BLaER1 treated with 17β-estradiol and CSF1 and Interleukin-3, amounts not matched to agents 10 nM and 100 nM (cell line): ENCODE measurements at regions not wholly inside any gene's neighbourhood (a gene's known extent, or its start where the extent isn't known, plus 50 kb on each side); places are given as distances from the start of the nearest gene placed in this dataset.

ENCODE experiments used
- H3K27ac ChIP-seq, 11 experiments: shearing (Covaris generic); formaldehyde crosslinking; 2 replicates each; pipeline ENCODE4 v1.8.1; 2022
- H3K27me3 ChIP-seq, 11 experiments: shearing (Covaris generic); formaldehyde crosslinking; 2 replicates each; pipeline ENCODE4 v1.8.1; 2022
- H3K36me3 ChIP-seq, 11 experiments: shearing (Covaris generic); formaldehyde crosslinking; 2 replicates each; pipeline ENCODE4 v1.8.1; 2022
- H3K4me1 ChIP-seq, 10 experiments: shearing (Covaris generic); formaldehyde crosslinking; 2 replicates each; pipeline ENCODE4 v1.8.1; 2022
- H3K4me2 ChIP-seq, 11 experiments: shearing (Covaris generic); formaldehyde crosslinking; 2 replicates each; pipeline ENCODE4 v1.8.1; 2022
- H3K4me3 ChIP-seq, 10 experiments: shearing (Covaris generic); formaldehyde crosslinking; 2 replicates each; pipeline ENCODE4 v1.8.1; 2022
- H3K9ac ChIP-seq, 11 experiments: shearing (Covaris generic); formaldehyde crosslinking; 2 replicates each; pipeline ENCODE4 v1.8.1; 2022
- H3K9me3 ChIP-seq, 11 experiments: shearing (Covaris generic); formaldehyde crosslinking; replicated peaks in 1 of 11; 2 replicates each; pipeline ENCODE4 v1.8.1; 2022
- H4K20me1 ChIP-seq, 11 experiments: shearing (Covaris generic); formaldehyde crosslinking; 2 replicates each; pipeline ENCODE4 v1.8.1; 2022
- Cebpa-rat ChIP-seq, 11 experiments: shearing (Covaris generic); IDR thresholded peaks; 2 replicates each; pipeline ENCODE4 v1.8.1; 2022

- 0 out of 22 replicates have a peak, but pooled peaks of 1 of the 11 experiments have one; percentile 22 for TF ChIP-seq Cebpa-rat (IDR thresholded peaks at IDR 0.05)
- H3K4me2 ChIP-seq: peak overlapping the region; percentile 69 to 93 (median 77)
- H3K27me3 ChIP-seq: no peaks in the 10 kb centered on the region
- no peaks in the 10 kb centered on the region for H3K36me3 ChIP-seq
- peak overlapping the region in 6 of 11 experiments; percentile 23 to 62 (median 56); a peak in 11 of 22 replicates for H3K9ac ChIP-seq
- peaks cover 0 to 35% (median 6%) of the 10 kb centered on the region in 11 experiments; a peak in 10 of 22 replicates for H3K9me3 ChIP-seq
- H3K27ac ChIP-seq: peak overlapping the region in 9 of 11 experiments; percentile 36 to 81 (median 68); a peak in 18 of 22 replicates
- H4K20me1 ChIP-seq: no peaks in the 10 kb centered on the region
- H3K4me3 ChIP-seq: peak overlapping the region in 1 of 10 experiments; percentile 16; a peak in 1 of 20 replicates
- peaks cover 39 to 55% (median 50%) of the 10 kb centered on the region in 10 experiments for H3K4me1 ChIP-seq
These were observed 159.1 kb downstream of the DLEU7 start for GRCh38 chr13:50684366-50684765.

- H3K27me3 ChIP-seq: no peaks in the 10 kb centered on the region
- no peak for TF ChIP-seq Cebpa-rat (IDR thresholded peaks at IDR 0.05)
- no peaks in the 10 kb centered on the region for H4K20me1 ChIP-seq
- H3K36me3 ChIP-seq: no peaks in the 10 kb centered on the region
- H3K4me3 ChIP-seq: no peak overlapping the region; a peak in 1 of 20 replicates
- H3K27ac ChIP-seq: peak overlapping the region in 8 of 11 experiments; percentile 19 to 81 (median 72); a peak in 15 of 22 replicates
- H3K9me3 ChIP-seq: peaks cover 0 to 31% (median 6%) of the 10 kb centered on the region in 11 experiments; a peak in 10 of 22 replicates
- peak overlapping the region in 5 of 11 experiments; percentile 24 to 66 (median 55); a peak in 10 of 22 replicates for H3K9ac ChIP-seq
- peaks cover 39 to 55% (median 50%) of the 10 kb centered on the region in 10 experiments for H3K4me1 ChIP-seq
- H3K4me2 ChIP-seq: peak overlapping the region; percentile 69 to 93 (median 77)
These were observed 158.0 kb downstream of the DLEU7 start for GRCh38 chr13:50685491-50685890.

DNA sequence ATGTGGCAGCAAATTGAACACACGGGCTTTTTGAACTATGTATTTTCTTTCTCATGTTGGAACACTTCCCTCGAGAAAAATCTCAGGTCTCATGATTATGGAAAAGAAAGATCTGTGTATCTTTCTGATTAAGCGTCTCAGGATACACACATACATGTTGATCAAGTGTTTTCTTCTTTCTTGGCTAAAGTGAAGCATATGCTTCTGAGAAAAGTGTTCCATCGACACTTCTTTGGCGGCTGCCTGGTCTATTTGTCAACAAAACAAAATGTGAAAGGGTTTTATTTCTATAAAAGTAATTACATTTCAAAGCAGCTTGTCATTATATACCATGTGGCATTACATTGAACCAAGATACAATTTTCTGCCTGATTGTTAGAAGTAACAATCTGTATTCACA lies 157.5 kb downstream of the DLEU7 start:
- H3K9ac ChIP-seq: peak overlapping the region in 5 of 11 experiments; percentile 24 to 66 (median 55); a peak in 10 of 22 replicates

DNA sequence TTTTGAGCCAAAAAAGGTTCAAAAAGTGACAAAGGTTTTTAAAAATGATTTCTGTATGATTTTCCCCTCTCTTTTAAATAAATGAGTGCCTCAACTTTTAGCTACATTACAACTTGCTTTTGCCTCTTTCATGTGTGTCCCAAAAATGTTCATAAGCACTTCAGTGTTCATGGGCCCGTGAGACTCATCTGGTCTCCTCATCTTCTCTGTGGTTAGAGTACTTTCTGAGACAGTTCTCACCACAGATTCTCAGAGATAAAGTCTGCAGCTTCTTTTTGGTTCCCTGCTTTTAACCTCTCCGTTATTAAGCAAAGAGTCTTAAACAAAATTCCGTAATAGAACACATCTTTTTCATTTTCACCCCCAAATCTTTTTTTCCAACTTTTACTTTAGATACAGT lies 156.9 kb downstream of the DLEU7 start:
- Histone ChIP-seq H4K20me1 (no peaks in the 10 kb centered on the region), H3K4me1 (peaks cover 39 to 55% (median 50%) of the 10 kb centered on the region in 10 experiments), H3K9ac (no peak overlapping the region), H3K4me3 (no peak overlapping the region), H3K27me3 (no peaks in the 10 kb centered on the region), H3K9me3 (peaks cover 0 to 30% (median 6%) of the 10 kb centered on the region in 11 experiments; a peak in 10 of 22 replicates), H3K4me2 (peak overlapping the region in 7 of 11 experiments; percentile 75 to 93 (median 80); a peak in 14 of 22 replicates), H3K36me3 (no peaks in the 10 kb centered on the region), H3K27ac (peak overlapping the region in 4 of 11 experiments; percentile 67 to 81 (median 78); a peak in 6 of 22 replicates)
- no peak for TF ChIP-seq Cebpa-rat (IDR thresholded peaks at IDR 0.05)

More for the DNA sequence above, 157.5 kb downstream of the DLEU7 start:
- Histone ChIP-seq H3K27me3 (no peaks in the 10 kb centered on the region), H3K36me3 (no peaks in the 10 kb centered on the region), H3K4me2 (peak overlapping the region; percentile 69 to 93 (median 77)), H3K27ac (peak overlapping the region in 8 of 11 experiments; percentile 19 to 81 (median 72); a peak in 13 of 22 replicates), H3K9me3 (peaks cover 0 to 31% (median 6%) of the 10 kb centered on the region in 11 experiments; a peak in 10 of 22 replicates), H3K4me1 (peaks cover 39 to 55% (median 50%) of the 10 kb centered on the region in 10 experiments), H4K20me1 (no peaks in the 10 kb centered on the region), H3K4me3 (no peak overlapping the region; a peak in 1 of 20 replicates)
- no peak for TF ChIP-seq Cebpa-rat (IDR thresholded peaks at IDR 0.05)

- no peak overlapping the region for H3K27ac ChIP-seq
- no peak overlapping the region for H3K9ac ChIP-seq
- H3K27me3 ChIP-seq: no peaks in the 10 kb centered on the region
- peak overlapping the region in 1 of 11 experiments; percentile 93; a peak in 1 of 22 replicates for H3K4me2 ChIP-seq
- H4K20me1 ChIP-seq: no peaks in the 10 kb centered on the region
- no peak overlapping the region for H3K4me3 ChIP-seq
- no peak for TF ChIP-seq Cebpa-rat (IDR thresholded peaks at IDR 0.05)
- H3K36me3 ChIP-seq: no peaks in the 10 kb centered on the region
- peaks cover 0 to 23% (median 6%) of the 10 kb centered on the region in 11 experiments; a peak in 10 of 22 replicates for H3K9me3 ChIP-seq
- H3K4me1 ChIP-seq: peaks cover 35 to 50% (median 44%) of the 10 kb centered on the region in 10 experiments
These were observed 155.9 kb downstream of the DLEU7 start for GRCh38 chr13:50687545-50687944.

- no peaks in the 10 kb centered on the region for H4K20me1 ChIP-seq
- TF ChIP-seq Cebpa-rat (IDR thresholded peaks at IDR 0.05): no peak
- peaks cover 0 to 23% (median 10%) of the 10 kb centered on the region in 11 experiments; a peak in 12 of 22 replicates for H3K9me3 ChIP-seq
- no peaks in the 10 kb centered on the region for H3K27me3 ChIP-seq
- H3K4me1 ChIP-seq: peaks cover 11 to 25% (median 20%) of the 10 kb centered on the region in 10 experiments
- H3K4me2 ChIP-seq: 0 out of 22 replicates have a peak overlapping the region, but pooled peaks of 1 of the 11 experiments have one; percentile 6
- no peak overlapping the region for H3K4me3 ChIP-seq
- H3K27ac ChIP-seq: no peak overlapping the region
- no peak overlapping the region for H3K9ac ChIP-seq
- no peaks in the 10 kb centered on the region for H3K36me3 ChIP-seq
These were observed 153.5 kb downstream of the DLEU7 start for GRCh38 chr13:50690006-50690405.

GRCh38 chr13:50691176-50691680 lies 152.3 kb downstream of the DLEU7 start:
- Histone ChIP-seq H3K27ac (no peak overlapping the region), H4K20me1 (no peaks in the 10 kb centered on the region), H3K9me3 (peaks cover 3 to 32% (median 21%) of the 10 kb centered on the region in 11 experiments), H3K4me2 (peak overlapping the region in 2 of 11 experiments; percentile 3 to 5; a peak in 1 of 22 replicates), H3K36me3 (no peaks in the 10 kb centered on the region), H3K4me1 (peaks cover 0 to 13% (median 8%) of the 10 kb centered on the region in 10 experiments; a peak in 16 of 20 replicates), H3K4me3 (no peak overlapping the region), H3K27me3 (no peaks in the 10 kb centered on the region), H3K9ac (no peak overlapping the region)
- no peak for TF ChIP-seq Cebpa-rat (IDR thresholded peaks at IDR 0.05)

DNA sequence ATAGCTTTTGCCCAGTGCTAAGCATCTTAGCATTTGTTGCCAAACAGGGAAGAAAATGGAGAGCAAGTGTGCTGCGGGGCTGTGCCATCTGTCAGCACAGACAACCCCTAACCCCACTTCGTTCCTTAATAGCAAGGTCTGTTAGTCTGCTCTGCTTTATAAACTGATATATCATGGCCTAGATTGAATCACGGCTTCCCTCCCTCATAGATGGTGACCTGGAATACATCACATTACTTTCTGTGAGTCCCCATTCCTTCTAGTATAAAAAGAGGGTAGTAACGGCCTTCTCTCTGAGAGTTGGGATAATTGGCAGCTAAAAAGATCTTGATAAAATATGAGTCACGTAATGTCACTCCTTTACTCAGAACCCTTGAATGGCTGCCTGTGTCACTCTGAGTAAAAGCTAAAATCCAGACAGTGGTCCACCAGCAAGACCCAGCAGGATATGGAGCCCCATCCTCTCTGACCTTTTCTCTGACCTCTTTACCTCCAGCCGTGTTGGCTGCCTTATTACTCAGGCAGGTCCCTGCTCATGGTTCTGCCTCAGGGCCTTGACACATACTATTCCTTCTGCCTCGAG lies 151.7 kb downstream of the DLEU7 start:
- Histone ChIP-seq H3K9ac (no peak overlapping the region), H3K9me3 (peaks cover 9 to 36% (median 26%) of the 10 kb centered on the region in 11 experiments), H4K20me1 (no peaks in the 10 kb centered on the region), H3K27me3 (no peaks in the 10 kb centered on the region), H3K4me3 (no peak overlapping the region), H3K4me1 (peaks cover 0 to 8% (median 2%) of the 10 kb centered on the region in 10 experiments; a peak in 12 of 20 replicates), H3K36me3 (no peaks in the 10 kb centered on the region), H3K27ac (no peak overlapping the region), H3K4me2 (0 out of 22 replicates have a peak overlapping the region, but pooled peaks of 2 of the 11 experiments have one; percentile 3 to 5)
- no peak for TF ChIP-seq Cebpa-rat (IDR thresholded peaks at IDR 0.05)

- no peaks in the 10 kb centered on the region for H3K27me3 ChIP-seq
These were observed 151.0 kb downstream of the DLEU7 start for GRCh38 chr13:50692396-50692915.

More at GRCh38 chr13:50692396-50692915, 151.0 kb downstream of the DLEU7 start:
- Histone ChIP-seq H3K4me3 (no peak overlapping the region), H3K27ac (no peak overlapping the region), H3K36me3 (no peaks in the 10 kb centered on the region), H3K9ac (no peak overlapping the region), H3K9me3 (peaks cover 15 to 36% (median 27%) of the 10 kb centered on the region in 11 experiments), H3K4me2 (no peak overlapping the region), H4K20me1 (no peaks in the 10 kb centered on the region), H3K4me1 (peaks cover 0 to 5% (median 0%) of the 10 kb centered on the region in 10 experiments; a peak in 1 of 20 replicates)
- TF ChIP-seq Cebpa-rat (IDR thresholded peaks at IDR 0.05): no peak
